Right hindlimb (tissue), 1 donor: ENCODE measurements at regions not wholly inside any gene's neighbourhood (a gene's known extent, or its start where the extent isn't known, plus 50 kb on each side); places are given as distances from the start of the nearest gene placed in this dataset.

Source experiments
- DNase-seq: peaks from one replicate; pipeline ENCODE4 v3.0.0-alpha.2; 2018

GRCh38 chr4:14264437-14264836, 636.9 kb upstream of the BOD1L1 start:
- no peak for DNase-seq

GRCh38 chr4:14265651-14266050, 638.1 kb upstream of the BOD1L1 start:
- DNase-seq = no peak

- no peak for DNase-seq
Measured at GRCh38 chr4:14267373-14268060, 640.0 kb upstream of the BOD1L1 start.

GRCh38 chr4:14269824-14270223, 642.3 kb upstream of the BOD1L1 start:
- DNase-seq = no peak

- DNase-seq = no peak
Measured at GRCh38 chr4:14272206-14272605, 644.7 kb upstream of the BOD1L1 start.

- no peak for DNase-seq
Measured at GRCh38 chr4:14277505-14277904, 650.0 kb upstream of the BOD1L1 start.

GRCh38 chr4:14280567-14280966, 653.0 kb upstream of the BOD1L1 start:
- DNase-seq = no peak

- no peak for DNase-seq
Measured at GRCh38 chr4:14284578-14284977, 657.1 kb upstream of the BOD1L1 start.

- no peak for DNase-seq
Measured at GRCh38 chr4:14289708-14290107, 662.2 kb upstream of the BOD1L1 start.

GRCh38 chr4:14293582-14293981, 666.1 kb upstream of the BOD1L1 start:
- no peak for DNase-seq

GRCh38 chr4:14294611-14295010, 667.1 kb upstream of the BOD1L1 start:
- DNase-seq = no peak

- no peak for DNase-seq
Measured at GRCh38 chr4:14299166-14299565, 671.6 kb upstream of the BOD1L1 start.

GRCh38 chr4:14302021-14302420, 674.5 kb upstream of the BOD1L1 start:
- DNase-seq = no peak

GRCh38 chr4:14303856-14304255, 676.3 kb upstream of the BOD1L1 start:
- DNase-seq = no peak

GRCh38 chr4:14308229-14308651, 680.7 kb upstream of the BOD1L1 start:
- DNase-seq = no peak

GRCh38 chr4:14309431-14309830, 681.9 kb upstream of the BOD1L1 start:
- DNase-seq = no peak

- DNase-seq = no peak
Measured at GRCh38 chr4:14313757-14314156, 686.2 kb upstream of the BOD1L1 start.

- DNase-seq = no peak
Measured at GRCh38 chr4:14315129-14315528, 687.2 kb upstream of the CPEB2 start.

- no peak for DNase-seq
Measured at GRCh38 chr4:14317351-14317750, 684.9 kb upstream of the CPEB2 start.

GRCh38 chr4:14318671-14319070, 683.6 kb upstream of the CPEB2 start:
- no peak for DNase-seq

- DNase-seq = no peak
Measured at GRCh38 chr4:14321723-14322122, 680.6 kb upstream of the CPEB2 start.

- no peak for DNase-seq
Measured at GRCh38 chr4:14323191-14323590, 679.1 kb upstream of the CPEB2 start.

- no peak for DNase-seq
Measured at GRCh38 chr4:14329228-14329627, 673.1 kb upstream of the CPEB2 start.

GRCh38 chr4:14333616-14334015, 668.7 kb upstream of the CPEB2 start:
- no peak for DNase-seq

- no peak for DNase-seq
Measured at GRCh38 chr4:14334166-14334565, 668.1 kb upstream of the CPEB2 start.
